Stimulated activated CD4-positive, alpha-beta T cell treated with anti-CD3 and anti-CD28 coated beads, Interleukin-1b, Interleukin-23, amount 100 ng/mL, for 4 hours (primary cell): ENCODE measurements at regions not wholly inside any gene's neighbourhood (a gene's known extent, or its start where the extent isn't known, plus 50 kb on each side); places are given as distances from the start of the nearest gene placed in this dataset.

Experiments
- DNase-seq, 2 donors: peaks; one replicate each; pipeline ENCODE4 v3.0.0-alpha.2; 2020; ENCODE audit warnings: low read depth in 2 of 2

DNA sequence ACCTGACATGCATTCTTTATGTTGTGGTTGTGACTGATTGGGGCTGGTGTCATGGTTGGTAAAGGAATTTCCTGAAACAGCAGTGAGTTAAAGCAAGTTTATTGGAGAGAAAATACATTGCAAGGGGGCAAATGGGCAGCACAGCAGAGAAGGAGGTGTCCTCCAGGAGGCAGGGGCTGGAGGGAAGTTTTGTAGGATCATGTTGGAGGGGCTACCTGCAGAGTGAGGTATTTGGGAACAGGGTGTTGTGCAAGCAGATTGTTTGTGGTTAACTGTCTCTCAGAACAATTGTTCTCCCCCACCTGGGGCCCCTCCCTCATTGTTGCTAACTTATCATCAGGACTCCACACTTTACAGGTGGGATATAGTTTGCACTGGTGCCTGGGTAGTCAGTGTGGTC lies 196.0 kb downstream of the NSUN3 start:
- DNase-seq: no peak

DNA sequence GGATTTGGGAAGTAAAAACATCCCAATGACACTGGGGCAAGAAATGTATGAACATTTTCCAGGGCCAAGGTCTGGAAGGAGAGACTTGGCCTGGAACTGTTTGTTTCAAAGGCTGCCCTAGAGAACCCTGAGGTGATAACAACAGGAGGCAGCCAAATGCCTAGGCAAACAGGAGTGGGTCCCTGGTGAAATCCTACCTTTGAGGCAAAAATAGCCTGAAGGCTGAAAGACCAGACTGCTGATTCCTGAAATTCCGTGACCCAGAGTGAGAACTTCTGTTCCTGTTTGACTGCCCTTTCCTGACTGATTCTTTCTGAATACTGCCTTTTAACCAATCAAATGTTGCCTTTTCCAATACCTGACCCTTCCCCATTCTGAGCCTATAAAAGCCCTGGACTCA lies 196.4 kb downstream of the NSUN3 start:
- DNase-seq: no peak

DNA sequence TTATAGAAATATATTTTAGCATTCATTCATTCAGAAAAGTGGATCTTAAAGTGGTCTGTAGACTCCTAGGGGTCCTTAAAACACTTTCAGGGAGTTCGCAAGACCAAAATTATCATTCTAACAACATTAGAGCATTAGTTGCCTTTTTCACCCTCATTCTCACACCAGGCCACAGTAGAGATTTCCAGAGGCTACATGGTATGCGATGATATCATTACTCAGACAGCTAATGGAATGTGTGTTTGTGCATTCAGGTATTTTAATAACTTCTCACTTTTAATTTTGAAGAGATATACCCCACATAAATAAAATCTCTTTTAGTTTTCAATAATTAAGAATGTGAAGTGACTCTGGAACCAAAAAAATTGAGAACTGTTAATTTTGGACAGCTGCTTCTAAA lies 206.9 kb downstream of the NSUN3 start:
- no peak for DNase-seq

DNA sequence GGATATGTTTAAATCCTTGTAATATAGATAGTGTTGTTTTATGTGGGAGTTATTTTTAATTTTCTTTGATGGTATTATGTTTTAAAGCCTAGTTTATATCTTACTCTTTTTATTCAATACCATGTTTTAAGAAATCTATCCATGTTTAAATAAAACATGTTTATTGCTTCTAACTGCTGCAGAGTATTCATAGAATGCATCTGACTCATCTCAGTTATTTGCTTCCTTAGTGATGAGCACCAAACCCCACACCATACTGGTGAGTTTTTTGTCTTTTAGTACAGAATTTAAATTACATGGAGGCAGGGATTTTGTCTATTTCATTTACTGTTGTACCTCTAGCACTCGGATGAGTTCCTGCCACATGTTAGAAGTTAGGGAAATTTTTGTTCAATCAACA lies 209.2 kb downstream of the NSUN3 start:
- DNase-seq: no peak

DNA sequence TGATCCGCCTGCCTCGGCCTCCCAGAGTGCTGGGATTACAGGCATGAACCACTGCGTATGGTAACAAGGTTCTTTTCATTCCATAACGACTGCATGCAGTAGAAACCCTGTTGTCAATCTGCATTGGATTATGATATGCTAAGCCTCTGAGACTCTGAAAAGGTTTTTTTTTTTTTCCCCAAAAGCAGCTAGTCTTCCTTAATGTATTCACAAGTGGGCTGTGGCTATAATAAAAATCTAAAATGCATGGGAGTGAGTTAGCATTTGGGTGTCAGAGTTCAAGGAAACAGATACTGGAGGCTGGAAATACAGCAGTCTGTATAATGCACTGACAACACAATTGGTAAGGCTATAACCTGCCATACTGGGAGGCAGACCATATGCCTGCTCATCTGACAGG lies 218.1 kb downstream of the NSUN3 start:
- DNase-seq: no peak

DNA sequence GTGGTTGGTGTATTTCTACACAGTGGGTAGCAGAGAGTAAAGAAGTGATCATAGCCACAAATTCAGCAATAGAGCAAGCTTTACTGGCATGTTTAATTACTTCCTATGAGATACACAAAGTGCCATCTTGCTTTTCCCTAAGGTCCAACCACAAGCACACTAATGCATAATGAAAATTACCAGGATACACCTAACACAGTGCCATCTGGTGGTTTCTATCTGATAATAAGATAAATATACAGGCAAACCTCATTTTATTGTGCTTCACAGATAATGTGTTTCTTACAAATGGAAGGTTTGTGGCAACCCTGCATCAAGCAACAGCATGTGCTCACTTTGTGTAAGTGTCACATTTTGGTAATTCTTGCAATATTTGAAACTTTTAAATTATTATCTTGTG lies 223.0 kb downstream of the NSUN3 start:
- no peak for DNase-seq

DNA sequence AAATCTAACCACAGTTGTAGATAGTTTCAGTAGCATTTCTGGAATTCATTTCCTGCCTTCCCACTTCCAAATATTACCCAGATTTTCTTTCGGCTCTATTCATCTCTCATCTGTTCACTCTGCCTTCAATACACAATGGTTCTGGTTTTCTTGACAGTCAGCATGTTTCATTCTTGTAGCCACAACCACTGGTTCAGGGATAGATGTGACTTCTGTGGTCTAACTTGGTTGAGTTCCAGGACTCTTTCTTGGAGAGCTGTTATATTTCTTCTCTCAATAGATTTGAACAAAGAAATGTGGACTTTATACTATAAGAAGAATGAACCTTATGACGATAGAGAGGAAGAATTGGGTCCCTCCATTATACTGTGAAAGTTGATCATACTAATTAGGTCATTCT lies 228.8 kb downstream of the NSUN3 start:
- DNase-seq: no peak

DNA sequence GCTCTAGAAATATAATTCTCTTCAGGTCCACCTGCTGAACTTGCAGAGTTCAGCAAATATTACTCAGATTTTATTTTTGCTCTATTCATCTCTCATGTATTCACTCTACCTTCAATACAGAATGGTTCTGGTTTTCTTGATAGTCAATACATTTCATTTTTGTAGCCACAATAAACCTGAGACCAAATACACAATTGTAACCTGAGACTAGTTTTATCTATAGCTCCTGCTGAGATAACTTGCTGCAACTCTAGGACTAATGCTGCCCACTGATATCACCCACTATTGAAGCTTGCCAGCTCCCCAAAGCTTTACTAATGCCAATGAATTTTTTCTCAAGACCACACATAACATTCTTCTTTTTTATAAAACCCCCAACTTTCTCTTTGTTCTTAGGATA lies 229.3 kb downstream of the NSUN3 start:
- no peak for DNase-seq

DNA sequence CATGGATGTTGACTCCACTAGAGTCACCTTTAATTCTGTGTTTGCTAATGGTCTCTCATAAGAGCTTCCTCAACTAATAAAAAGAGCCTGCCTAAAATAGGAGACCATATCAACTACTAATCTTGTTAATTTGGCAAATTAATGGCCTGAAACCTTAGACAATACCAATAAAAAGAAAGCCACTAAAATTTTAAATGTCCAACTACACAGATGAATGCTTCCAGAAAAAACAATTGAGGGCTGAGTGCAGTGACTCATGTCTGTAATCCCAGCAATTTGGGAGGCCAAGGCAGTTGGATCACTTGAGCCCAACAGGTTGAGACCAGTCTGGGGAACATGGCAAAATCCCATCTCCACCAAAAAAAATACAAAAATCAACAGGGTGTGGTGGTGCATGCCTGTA lies 230.9 kb downstream of the NSUN3 start:
- DNase-seq: no peak

DNA sequence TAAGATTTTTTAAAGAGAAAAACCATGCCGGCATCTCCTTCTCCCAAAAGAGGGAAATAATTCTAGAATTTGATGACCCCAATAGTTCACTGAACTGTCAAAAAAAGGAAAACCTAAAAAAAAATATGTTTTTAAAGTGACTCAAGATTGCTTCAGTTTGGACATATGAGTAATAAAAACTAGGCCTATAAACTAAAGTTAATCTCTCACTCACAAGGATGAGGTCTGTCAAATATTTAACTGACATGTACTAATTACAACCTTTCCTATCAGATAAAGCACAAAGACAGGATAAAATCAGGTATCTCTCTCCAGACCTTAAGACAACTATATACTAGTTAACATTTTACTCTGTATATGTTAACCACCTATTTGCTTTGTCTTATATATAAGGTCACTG lies 231.9 kb downstream of the NSUN3 start:
- no peak for DNase-seq

DNA sequence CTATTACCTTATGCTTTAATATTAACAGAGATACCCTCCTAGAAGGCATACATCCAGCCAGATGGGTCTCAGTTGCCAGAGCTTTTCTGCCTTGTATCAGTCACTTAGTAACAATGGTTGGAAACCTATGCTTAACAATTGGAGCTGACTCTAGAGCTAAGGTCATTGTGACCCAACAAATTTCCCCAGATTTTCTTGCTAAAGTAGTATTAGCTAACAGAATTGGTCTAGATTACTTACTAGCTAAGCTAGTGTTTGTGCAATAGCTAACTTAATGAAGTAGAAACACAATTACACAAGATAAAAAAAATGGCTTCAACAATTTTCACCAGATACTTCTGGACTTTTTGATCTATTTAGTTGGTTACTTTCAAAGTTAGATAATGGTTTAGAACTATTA lies 236.9 kb downstream of the NSUN3 start:
- no peak for DNase-seq

DNA sequence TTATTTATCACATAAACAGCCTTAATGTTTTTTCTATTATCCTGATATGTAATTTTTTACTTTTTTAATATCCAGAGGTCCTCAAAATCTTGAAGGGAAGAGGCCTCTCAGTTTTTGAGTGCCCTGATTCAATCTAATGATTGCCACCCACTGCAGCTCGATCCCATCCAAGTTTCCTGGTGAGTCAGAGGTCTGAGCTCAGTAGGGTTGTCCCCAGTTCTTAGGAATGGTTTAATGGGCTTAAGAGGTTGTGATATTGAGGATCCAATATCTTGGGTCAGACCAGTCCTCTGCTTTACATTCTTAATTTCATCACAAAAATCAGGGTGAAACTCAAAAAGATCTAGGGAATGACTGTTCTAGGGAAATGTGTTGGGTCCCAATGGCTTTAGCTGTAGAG lies 238.5 kb downstream of the NSUN3 start:
- DNase-seq: no peak

DNA sequence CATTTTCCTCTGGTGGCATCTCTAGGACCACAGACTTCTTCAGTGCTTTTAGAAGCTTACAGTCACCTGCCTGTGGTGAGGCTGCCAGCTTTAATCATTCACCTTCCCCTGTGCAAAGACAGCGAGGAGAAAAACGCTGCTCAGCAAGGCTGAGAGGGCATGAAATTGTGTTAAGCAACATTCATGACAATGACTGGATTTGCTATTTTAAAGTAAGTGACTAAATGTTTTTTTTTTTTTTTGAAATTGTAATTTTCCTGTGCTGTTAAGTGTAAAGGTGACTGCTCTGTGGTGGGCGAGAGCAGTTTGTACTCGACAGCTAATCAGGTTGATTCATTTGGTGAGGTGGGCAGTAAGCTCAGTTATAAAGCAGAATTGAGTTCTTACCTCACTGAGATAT lies 240.4 kb downstream of the NSUN3 start:
- no peak for DNase-seq

DNA sequence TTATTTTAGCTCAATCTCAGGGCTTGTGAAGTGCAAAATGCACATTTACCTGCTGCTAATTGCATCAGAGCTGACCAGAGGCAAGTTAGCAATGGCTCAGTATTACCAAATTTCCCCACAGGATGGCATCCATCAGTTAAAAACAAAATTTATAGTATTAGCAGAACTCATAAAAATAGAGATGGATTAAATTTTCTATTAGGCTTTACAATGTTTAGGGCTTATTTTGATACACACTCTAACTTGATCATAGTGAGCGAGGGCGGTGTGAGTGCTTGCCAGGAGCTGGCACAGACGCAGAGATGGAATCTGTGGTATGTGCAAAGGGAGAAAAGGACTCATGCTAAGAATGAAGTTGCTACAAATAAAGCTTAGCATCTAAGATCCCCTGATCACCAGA lies 241.0 kb downstream of the NSUN3 start:
- no peak for DNase-seq

DNA sequence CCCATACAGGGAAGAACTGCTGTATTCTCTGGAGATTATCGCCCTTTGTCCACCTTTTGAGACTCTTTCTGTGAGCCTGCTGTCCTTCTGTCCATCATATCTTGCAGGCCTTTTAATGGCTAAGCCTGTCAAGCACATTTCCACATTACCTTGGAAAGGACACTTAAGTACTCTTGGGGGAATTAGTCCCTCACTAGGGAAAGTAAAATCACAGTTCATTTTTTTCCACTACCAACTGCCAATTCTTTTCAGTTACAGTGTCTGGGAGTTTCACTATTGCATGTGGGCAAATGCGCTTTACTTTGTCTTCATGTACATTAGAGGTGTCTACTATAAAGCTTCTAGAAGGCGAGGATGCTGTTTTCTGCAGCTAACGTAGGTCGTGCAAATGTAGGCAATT lies 242.1 kb downstream of the NSUN3 start:
- no peak for DNase-seq

DNA sequence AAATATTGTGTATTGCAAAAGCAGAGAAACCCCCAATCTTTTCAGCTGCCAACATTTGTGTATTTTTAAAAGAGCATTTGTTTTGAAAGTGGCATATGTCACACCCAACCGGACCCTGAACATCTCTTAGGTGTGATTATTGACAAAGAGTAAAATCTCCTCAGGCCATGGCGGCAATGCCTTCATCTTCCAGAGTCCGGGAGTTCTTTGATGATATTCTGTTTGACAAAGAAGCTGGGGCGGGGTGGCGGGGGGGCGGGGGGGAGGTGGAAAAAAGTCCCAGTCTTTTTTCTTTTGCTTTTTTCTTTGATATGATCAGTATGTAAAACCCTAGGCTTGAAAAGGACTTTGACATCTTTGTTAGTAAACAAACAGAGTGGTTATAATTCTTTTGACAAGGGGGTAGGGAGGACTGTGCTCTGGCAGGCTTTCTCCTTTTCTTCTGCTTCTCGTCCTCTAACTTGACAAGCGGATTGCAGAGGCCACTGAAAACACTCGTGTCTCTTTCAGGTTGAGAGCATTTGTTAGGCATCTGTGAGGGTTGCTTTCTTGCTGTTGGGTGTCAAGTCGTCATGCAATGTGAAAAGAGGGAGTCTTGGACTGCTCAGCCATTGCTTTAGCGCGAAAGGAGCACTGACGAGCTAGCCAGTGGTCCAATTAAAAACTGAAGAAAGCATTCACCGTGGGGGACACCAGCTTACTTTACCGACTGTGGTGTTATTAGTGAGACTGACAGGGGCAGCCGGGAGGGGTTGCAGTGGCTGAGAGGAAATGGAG lies 243.2 kb downstream of the NSUN3 start:
- DNase-seq: no peak

DNA sequence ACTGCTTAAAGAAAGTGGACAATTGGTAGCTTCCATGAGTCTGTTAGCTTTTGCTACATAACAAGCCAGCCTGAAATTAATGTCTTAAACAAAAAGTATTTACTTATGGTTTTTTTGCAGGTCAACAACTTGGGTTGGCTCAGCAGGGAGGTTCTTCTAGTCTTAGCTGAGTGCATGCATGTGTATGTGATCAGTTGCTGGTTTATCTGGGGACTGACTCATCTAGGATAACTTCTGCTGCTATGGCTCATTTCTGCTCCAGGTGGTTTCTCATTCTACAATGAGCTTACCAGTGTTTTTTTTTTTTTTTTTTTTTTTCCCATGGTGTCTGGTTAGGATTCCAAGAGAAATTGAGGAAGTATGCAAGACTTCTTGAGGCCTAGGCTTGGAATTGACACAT lies 244.7 kb downstream of the NSUN3 start:
- DNase-seq: no peak

DNA sequence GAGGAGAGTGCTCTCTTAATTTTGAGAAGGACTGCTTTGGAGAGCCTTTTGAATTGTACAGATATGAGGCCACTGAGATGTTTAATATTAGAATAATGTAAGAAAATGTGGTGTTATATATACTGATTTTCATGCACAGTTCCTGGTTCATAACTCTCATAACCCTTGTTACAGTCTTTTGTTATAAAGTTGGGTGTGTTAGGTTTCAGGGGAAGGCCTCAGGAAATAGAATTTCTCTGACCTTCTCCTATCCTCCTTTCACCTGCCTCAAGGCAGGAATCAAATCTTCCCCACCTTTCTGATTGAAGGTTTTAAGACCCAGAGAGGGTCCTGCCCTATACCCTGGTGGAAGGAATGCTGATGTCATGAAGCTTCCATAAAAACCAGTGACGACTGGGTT lies 245.9 kb downstream of the NSUN3 start:
- DNase-seq: no peak

DNA sequence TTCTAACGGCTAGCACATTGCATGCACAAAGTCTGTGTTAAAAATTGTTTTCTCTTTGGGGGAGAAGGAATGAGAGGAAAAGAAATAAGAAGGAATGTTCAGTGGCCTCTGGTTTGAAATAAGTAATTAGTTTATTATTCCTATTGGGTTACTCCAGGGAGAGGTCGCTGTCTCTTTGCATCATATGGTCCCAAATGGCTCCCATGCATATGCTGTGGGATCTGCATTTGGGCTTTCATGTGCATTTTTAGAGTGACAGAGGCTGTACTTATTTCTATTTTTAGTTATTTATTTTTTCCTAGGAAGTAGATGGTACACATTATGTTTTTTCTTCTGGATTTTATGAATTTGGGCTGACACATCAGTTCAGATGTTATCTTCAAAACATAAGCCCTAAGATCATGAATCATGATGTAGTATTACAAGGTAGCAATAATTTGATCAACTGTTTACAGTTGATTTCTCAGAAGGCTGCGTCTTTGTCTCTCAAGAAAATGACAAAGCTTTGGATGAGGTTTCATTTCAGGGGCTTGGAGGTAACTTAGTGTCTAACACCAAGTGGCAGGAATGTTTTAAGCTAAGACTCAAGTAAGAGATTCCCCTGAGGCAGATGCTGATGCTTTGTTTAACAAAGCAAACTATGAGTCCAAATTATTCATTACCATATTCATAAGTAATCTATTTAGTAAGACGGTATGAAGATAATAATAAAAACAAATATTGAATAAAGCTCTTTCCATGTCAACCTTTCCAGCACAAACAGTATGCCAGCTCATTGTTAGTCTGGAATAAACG lies 247.7 kb downstream of the NSUN3 start:
- DNase-seq: no peak

DNA sequence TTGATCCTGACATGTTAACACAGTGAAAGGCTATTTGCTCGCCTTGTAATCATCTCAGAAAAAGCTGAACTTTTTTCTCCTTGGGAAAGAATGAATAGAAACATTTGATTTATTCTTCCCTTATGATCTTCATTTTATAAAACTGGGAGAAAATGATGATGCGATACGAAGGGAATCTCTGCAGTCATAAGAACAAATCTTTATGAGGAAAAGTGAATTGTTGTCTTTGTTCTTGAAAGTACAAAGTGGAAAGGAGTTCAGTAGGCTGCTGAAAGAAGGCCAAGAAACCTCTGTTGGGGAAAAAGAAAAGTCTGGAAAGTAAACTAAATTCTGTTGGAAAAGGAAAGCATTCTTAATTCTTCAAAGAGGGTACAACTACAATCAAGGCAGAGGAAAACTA lies 248.8 kb downstream of the NSUN3 start:
- DNase-seq: no peak

DNA sequence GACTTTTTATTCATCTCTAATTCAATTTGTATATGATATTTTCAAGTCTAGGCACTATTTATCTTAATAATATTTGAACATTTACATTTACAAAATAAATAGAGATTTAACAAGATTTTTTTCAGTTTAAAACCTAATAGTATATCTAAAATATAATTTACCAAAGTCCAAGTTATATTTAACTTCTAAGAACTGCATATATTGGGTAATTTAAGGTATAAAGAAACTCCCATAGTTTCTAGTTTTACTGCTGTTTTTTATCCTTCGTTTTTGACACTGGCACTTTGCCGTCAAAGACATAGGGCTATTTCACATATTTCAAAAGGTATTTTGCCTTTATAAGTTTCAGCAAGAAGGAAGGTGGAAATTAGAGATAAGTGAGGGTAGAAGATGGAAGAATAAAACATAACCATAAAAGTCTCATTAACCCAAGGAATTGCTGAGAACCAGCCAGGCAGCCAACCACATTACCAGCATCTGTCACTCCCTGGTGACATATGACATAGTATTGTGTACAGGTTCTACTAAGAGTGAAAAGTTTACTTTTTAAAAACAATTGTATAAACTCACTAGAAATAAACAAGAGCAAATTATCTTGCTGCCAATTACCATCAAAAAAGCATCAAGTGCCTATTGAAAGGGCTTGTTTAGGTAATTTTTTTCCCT lies 251.5 kb downstream of the NSUN3 start:
- DNase-seq: no peak

DNA sequence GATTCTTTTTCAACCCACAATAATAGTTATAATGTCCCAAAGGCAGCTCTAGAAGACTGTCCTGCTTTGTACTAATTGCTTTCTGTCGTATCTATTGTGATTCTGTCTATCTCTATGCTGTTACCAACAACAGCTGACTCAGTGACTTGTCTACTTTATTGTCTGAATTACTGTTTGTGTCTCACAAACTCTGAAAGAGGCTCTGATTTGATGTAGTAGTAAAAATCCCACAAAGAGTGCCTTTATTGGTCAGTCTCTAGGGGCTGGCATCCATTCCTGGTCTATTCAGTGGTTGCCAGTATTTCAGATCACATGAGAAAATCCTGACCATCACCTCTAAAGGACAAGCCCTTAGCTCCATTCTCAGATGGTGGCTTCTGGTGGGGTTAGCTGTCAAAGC lies 254.2 kb downstream of the NSUN3 start:
- DNase-seq: no peak

DNA sequence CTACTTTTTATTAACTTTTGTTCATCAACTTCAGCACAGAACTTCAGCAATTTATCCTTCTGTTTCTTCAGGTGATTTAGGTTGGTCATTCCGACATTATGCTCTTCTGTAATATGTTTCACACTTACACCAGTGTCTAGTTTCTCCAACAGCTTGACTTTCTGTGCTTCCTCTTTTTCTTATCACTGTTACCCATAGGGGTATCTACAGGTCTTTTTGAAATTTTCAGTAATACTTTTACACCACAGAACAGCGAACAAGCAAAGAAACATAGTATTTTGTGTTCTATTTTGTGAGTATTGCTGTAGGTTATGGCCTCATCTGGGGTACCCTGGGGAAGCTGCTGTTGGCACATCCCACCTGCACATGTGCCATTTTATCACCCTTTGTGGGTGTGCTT lies 260.7 kb downstream of the NSUN3 start:
- no peak for DNase-seq
